SK-N-MC (cell line): ENCODE measurements at regions not wholly inside any gene's neighbourhood (a gene's known extent, or its start where the extent isn't known, plus 50 kb on each side); places are given as distances from the start of the nearest gene placed in this dataset.

ENCODE experiments used
- DNase-seq: peaks from one replicate; pipeline ENCODE4 v3.0.0-alpha.2; 2011; ENCODE audit warnings: low read depth, low spot score
- H3K27ac ChIP-seq: fragments of 200-600 bp; sonication (generic); 2 replicates; pipeline ENCODE4 v1.5.1; 2016; ENCODE audit warnings: mixed run types
- H3K36me3 ChIP-seq: fragments of 200-600 bp; sonication (generic); 2 replicates; pipeline ENCODE4 v1.6.1; 2017; ENCODE audit warnings: antibody characterized with exemption, low read length, mixed read lengths; ENCODE audit not compliant: insufficient read depth
- H3K4me3 ChIP-seq: fragments of 200-600 bp; sonication (generic); 2 replicates; pipeline ENCODE4 v1.5.1; 2016
- H3K9ac ChIP-seq: fragments of 200-600 bp; sonication (generic); 2 replicates; pipeline ENCODE4 v1.8.0; 2017; ENCODE audit warnings: mixed run types, mixed read lengths; ENCODE audit not compliant: insufficient read length
- H3K9me3 ChIP-seq: fragments of 200-600 bp; sonication (generic); 2 replicates; pipeline ENCODE4 v1.6.1; 2017; ENCODE audit warnings: low read depth, mild to moderate bottlenecking, antibody characterized with exemption, low read length, moderate library complexity, mixed read lengths
- EZH2 ChIP-seq: fragments of 200-600 bp; sonication (generic); IDR thresholded peaks from one replicate; pipeline ENCODE4 v1.6.1; 2017; ENCODE audit warnings: antibody characterized with exemption
- FOXP2 ChIP-seq: optimal IDR thresholded peaks from 2 replicates; pipeline ENCODE3; 2011; ENCODE audit warnings: mild to moderate bottlenecking, moderate library complexity; ENCODE audit not compliant: insufficient read depth; ENCODE audit errors: extremely low read length, control extremely low read depth
- POLR2AphosphoS5 ChIP-seq: IDR thresholded peaks from 2 replicates; pipeline ENCODE4 v1.6.1; 2012; ENCODE audit warnings: mild to moderate bottlenecking, low read depth, low read length, borderline replicate concordance

GRCh38 chr2:118321432-118322105 lies 233.3 kb downstream of the INSIG2 start:
- H3K36me3 ChIP-seq: no peaks in the 10 kb centered on the region
- H3K9ac ChIP-seq: no peak overlapping the region
- no peak for DNase-seq
- no peak overlapping the region for H3K4me3 ChIP-seq
- H3K27ac ChIP-seq: no peak overlapping the region
- TF ChIP-seq FOXP2 (no peak), EZH2 (no peak), POLR2AphosphoS5 (no peak)
- no peaks in the 10 kb centered on the region for H3K9me3 ChIP-seq

DNA sequence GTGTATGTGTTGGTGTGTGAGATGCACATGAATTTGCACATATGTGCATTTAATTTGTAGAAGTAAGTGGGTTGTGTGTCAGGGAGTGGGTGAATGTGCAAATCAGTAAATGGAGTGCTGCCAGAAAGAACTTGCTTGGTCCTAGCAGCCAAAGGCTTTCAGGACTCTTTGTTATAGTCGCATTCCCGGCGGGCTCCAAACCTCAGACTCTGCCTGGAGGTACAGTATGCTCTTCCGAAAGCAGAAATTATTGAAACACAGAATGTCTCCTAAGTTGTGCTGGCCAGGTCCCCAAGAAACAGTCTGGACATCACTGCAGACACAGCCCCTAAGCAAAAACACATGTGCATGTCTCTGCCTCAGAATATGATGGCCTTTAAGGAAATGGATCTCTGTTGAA lies 232.4 kb downstream of the INSIG2 start:
- no peak for TF ChIP-seq EZH2
- TF ChIP-seq POLR2AphosphoS5: no peak
- TF ChIP-seq FOXP2: no peak
- H3K4me3 ChIP-seq: no peak overlapping the region
- no peaks in the 10 kb centered on the region for H3K9me3 ChIP-seq
- no peak overlapping the region for H3K9ac ChIP-seq
- no peak for DNase-seq
- H3K36me3 ChIP-seq: no peaks in the 10 kb centered on the region
- H3K27ac ChIP-seq: no peak overlapping the region

- Histone ChIP-seq H3K4me3 (no peak overlapping the region), H3K27ac (no peak overlapping the region), H3K9me3 (no peaks in the 10 kb centered on the region), H3K36me3 (no peaks in the 10 kb centered on the region), H3K9ac (no peak overlapping the region)
- no peak for TF ChIP-seq POLR2AphosphoS5
- no peak for TF ChIP-seq EZH2
- no peak for TF ChIP-seq FOXP2
- DNase-seq: no peak
These were observed 231.9 kb downstream of the INSIG2 start for GRCh38 chr2:118320196-118320595.

DNA sequence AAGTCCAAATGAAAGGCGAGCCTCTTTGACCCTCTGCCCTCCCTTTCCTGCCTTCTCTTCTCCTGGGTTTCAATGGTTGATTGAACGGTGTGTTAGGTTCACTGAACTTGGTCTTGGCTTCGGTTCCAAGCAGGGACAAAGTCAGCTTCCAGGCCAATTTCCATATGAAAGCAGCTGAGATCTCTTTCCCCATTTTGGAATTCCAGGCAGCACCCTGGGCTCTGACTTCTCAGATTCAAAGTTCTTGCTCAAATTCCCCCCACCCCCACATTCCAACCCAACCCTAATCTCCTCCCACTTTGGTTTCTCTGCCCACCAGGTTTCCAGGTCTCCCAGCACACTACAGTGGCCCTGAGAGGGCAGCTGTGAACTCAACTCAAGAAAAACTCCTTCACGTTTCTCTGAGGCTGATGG lies 231.0 kb downstream of the INSIG2 start:
- no peak overlapping the region for H3K9ac ChIP-seq
- H3K9me3 ChIP-seq: no peaks in the 10 kb centered on the region
- no peak overlapping the region for H3K27ac ChIP-seq
- no peaks in the 10 kb centered on the region for H3K36me3 ChIP-seq
- TF ChIP-seq EZH2 (no peak), POLR2AphosphoS5 (no peak), FOXP2 (no peak)
- H3K4me3 ChIP-seq: no peak overlapping the region
- no peak for DNase-seq

DNA sequence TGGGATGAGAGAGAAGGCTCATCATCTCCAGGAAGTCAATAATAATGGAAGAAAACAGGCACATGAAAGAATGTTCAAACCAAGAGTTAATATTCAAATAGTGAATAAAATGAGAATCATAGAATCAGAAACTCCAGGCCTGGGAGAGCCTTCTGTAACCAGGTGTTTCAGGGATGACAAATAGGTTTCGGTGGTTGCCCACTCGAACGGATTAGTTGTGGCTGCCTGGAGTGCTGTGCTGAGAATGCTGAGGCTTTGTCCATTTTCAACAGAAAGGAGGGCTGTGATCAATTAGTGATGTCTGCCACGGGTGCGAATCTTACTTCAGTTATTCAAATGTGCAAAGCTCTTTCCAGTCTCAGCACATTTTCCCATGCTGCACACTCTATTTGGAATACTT lies 227.3 kb downstream of the INSIG2 start:
- Histone ChIP-seq H3K27ac (no peak overlapping the region), H3K9me3 (no peaks in the 10 kb centered on the region), H3K4me3 (no peak overlapping the region), H3K9ac (no peak overlapping the region), H3K36me3 (no peaks in the 10 kb centered on the region)
- DNase-seq: no peak
- TF ChIP-seq POLR2AphosphoS5: no peak
- no peak for TF ChIP-seq EZH2
- no peak for TF ChIP-seq FOXP2

GRCh38 chr2:118312969-118313756 lies 224.9 kb downstream of the INSIG2 start:
- Histone ChIP-seq H3K4me3 (no peak overlapping the region), H3K36me3 (no peaks in the 10 kb centered on the region), H3K9me3 (no peaks in the 10 kb centered on the region), H3K27ac (no peak overlapping the region), H3K9ac (no peak overlapping the region)
- TF ChIP-seq POLR2AphosphoS5: no peak
- TF ChIP-seq EZH2: no peak
- no peak for TF ChIP-seq FOXP2
- DNase-seq: no peak

DNA sequence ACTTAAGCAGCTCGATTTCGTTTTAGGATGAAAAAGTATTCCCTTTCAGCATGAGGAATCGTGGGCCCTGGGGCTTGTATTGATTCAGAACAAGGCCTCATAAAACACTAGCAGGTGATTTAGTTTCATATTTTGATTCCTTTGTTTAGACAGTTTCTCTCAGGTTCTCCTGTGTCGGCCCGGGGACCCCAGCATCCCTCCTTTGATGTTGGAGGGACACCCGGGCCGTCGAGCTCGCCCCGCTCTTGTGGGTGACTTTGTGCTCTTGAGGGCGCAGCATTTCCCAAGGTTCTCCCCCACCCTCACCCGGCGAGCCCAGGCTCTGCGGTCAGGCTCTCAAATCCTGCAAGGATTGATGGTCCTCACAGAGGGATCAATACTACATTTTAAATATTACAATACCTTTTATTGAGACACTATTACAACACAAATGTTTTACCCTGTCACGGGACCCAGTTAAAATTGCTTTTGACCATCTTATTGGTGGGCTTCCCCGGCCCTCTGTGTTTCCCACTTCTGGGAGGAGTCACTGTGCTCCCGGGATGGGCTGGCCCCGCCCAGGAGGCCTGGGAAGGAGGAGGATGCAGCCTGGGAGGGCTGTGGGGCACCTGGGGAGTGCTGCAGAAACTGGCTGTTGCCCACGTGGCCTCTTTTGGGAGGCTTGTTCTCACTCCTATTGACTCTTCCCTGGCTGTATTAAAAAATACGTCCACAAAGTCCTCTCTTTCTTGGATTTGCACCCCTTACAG lies 222.6 kb downstream of the INSIG2 start:
- Histone ChIP-seq H3K4me3 (peak overlapping the region; percentile 84), H3K9ac (peak overlapping the region; percentile 86), H3K36me3 (no peaks in the 10 kb centered on the region), H3K27ac (peak overlapping the region; percentile 96), H3K9me3 (no peaks in the 10 kb centered on the region)
- no peak for TF ChIP-seq EZH2
- no peak for TF ChIP-seq FOXP2
- no peak for TF ChIP-seq POLR2AphosphoS5
- peak; percentile 14 for DNase-seq

- Histone ChIP-seq H3K27ac (peak overlapping the region; percentile 96), H3K4me3 (peak overlapping the region; percentile 84), H3K9me3 (no peaks in the 10 kb centered on the region), H3K36me3 (no peaks in the 10 kb centered on the region), H3K9ac (peak overlapping the region; percentile 86)
- no peak for TF ChIP-seq EZH2
- peak; percentile 5 for TF ChIP-seq FOXP2
- peak; percentile 19; the same call in 1 of the 2 replicates for TF ChIP-seq POLR2AphosphoS5
- DNase-seq: peak; percentile 40
These were observed 221.8 kb downstream of the INSIG2 start for GRCh38 chr2:118309946-118310680.
